DMS79 treated with DMSO at 0.1 percent for 48 hours (cell line): ENCODE measurements at regions not wholly inside any gene's neighbourhood (a gene's known extent, or its start where the extent isn't known, plus 50 kb on each side); places are given as distances from the start of the nearest gene placed in this dataset.

ENCODE experiments used
- DNase-seq: peaks from one replicate; lab custom pipeline; 2025; lab: John Stamatoyannopoulos, UW

- no peak for DNase-seq
Measured at GRCh38 chr13:22428188-22428828, 752.5 kb upstream of the SGCG start.

DNA sequence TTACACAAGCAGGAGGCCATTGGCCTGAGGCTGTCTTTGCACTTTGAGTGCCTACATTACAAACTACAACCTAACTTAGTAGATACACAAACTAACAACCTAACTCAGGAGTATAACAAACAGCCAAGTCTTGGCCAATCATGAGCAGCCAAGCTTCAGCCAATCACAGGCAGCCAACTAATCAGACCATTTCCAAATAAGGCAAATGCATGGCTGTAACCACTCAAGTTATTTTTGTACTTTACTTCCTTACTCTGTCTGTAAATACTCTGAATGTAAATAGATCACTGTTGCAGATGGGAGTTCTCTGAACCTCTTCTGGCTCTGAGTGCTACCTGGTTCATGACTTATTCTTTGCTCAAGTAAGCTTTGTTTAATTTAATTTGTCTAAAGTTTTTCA, 748.1 kb upstream of the SGCG start:
- no peak for DNase-seq

DNA sequence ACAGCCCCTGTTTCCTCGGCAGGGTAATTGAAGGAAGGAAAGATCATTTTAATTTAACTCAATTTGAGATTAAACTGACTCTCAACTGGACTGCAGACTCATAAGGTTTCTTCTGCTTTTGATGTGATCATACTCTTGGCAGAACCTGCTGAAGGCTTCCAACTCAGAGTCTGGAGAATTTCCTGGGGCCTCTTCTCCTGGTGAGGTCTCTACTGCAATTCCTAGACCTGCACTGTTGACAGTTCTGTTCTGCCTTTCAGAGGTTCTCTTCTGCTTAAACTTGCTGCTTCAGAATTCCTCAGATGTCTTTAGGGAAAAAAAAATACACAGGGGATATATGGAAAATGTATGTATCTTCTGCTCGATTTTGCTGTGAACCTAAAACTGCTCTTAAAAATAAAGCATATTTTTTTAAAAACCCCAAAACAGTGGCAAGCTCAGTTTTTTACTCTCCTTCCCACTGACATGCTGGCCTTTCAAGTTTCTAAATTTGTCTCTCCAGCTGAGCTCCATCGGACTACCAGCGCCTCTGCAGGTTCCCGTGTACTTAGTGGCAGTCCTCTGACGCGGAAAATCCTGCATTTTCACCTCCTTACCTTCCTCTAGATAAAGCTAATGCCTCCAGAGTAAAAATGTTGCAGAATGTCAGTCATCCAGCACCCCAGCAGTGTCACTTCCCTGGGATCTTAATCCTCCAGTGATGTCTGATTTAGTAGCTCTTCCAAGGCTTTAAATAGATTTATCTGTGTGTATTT, 733.5 kb upstream of the SGCG start:
- no peak for DNase-seq

DNA sequence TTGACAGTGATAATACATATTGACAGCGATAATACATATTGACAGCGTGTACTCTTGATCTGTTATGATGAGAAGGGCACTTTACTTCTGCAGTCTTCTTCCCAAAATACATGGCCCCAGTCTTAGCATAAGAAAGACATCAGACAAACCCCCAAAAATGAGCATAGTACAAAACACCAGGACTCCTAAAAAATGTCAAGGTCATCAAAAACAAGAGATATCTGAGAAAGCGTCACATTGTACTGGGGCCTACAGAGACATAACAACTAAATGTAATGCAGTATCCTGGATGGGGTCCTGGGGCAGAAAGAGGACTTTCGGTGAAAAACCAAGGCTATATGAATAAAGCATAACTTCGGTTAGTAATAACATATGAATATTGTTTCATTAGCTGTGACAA, 731.5 kb upstream of the SGCG start:
- DNase-seq: no peak

DNA sequence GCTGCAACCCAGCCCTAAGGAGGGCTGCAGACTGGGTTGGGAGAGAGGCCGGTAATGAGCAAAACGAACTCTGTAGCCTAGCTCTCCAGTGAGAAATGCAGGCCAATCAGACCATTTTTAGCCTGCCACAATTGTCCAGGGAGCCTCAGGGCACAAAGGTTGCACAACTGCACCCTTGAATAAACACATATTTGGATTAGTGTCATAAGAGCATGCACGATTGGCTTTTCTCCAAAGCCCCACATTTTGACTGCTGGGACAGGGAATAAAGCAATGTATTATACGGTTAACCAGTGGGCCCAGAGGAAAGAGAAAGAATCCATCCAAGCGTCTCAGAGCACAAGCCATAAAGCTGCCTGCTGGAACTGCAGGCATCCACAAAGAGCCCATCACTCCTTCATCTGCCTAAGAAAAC, 729.4 kb upstream of the SGCG start:
- peak; percentile 75 for DNase-seq

DNA sequence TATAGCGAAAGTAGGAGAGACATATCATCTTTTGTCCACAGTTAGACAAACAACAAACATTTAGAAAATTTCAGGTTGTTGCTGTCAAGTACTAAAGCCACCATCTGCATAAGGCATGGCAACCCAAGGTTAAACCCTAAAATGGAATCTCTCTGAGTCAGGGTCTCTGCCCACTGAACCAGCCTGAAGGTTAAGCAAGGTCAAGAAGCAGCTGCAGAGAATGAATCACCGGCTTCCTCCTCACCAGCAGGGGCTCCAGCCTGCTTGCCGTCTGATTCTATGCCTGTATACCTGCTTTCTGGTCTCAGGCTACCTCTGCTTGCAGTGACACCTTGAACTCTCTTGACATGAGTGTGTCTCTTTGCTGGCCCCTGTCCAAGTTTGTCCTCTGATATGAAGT, 726.2 kb upstream of the SGCG start:
- peak; percentile 36 for DNase-seq

DNA sequence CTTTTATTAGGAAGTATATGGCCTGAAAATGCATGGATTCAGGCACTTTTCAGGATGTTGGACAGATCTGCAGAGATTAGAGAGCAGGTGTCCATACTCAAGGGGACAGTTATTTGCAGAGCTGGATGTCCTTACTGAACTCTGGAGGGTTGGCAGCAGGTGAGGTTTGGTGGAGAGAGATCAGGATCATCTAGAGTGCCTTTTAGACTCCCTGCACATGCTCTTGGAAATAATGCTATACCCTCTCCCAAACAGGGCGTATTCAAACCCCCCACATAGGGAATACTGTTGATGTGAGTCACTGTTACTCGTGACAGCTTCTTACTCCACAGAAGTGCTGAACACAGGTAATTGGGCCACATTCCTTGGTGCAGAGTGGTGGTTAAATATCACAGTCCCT, 725.7 kb upstream of the SGCG start:
- DNase-seq: peak; percentile 36

GRCh38 chr13:22461854-22462490, 718.8 kb upstream of the SGCG start:
- DNase-seq: no peak

DNA sequence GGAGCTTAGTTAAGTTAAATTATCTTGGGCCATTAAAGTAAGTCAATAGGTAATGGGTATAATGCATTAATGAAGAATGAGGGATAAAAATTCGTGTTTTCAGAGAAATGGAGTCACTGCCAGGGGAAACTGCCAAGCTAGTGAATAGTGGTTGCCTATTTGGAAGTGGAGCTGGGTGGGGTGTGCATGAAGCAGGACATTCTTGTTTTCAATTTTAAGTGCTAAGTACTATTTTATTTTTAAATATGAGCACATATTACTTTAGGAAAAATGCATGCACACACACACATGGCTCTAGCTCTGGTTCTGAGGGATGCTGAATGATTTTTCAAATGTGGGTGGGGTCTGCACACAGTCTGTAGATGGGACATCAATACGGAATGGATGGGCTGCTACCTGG, 717.7 kb upstream of the SGCG start:
- DNase-seq: no peak

- DNase-seq: no peak
Measured at GRCh38 chr13:22468045-22468444, 712.7 kb upstream of the SGCG start.

GRCh38 chr13:22468824-22469223, 712.0 kb upstream of the SGCG start:
- DNase-seq: no peak

DNA sequence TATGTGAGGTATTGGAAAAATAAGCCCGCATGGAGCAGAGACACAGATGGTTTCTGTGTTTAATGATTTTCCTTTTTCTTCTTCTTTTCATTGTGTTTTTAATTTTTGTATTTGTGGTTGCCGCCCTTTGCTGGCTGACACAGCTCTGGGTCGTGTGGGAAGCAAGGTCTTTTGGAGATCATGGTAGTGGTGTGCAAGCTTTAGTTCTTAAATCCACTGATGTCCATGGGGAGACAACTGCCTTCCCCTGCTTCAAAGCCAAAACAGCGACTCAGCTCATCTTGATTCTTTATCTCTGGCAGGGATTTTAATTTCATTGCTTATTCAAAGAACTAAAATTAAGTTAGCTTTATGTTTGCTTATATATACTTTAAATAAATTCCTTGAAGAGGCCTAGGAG, 711.3 kb upstream of the SGCG start:
- DNase-seq: no peak

GRCh38 chr13:22470075-22470474, 710.7 kb upstream of the SGCG start:
- no peak for DNase-seq

DNA sequence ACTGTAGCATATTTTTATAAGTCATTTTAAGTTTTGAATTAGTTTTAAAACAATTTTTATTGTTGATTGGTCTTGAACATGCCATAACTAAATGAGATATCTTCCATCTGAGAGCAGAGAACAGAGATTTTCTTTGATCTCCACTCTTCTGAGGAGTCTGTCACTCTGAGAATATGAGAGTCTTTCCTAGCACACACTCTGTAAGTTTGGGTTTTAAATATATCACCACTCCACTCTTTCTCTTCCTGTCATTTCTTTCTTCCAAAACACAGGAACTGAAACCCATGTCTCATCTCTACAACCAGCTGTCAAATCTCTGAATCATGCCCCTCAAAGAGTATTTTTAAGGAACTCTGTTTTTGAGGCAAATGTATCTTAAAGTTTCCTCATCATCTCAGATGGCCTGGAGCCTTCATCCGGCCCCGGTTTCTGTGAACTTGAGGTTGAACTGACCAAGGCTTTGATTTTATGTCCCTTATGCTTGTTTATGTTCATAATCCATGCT, 698.2 kb upstream of the SGCG start:
- no peak for DNase-seq

- DNase-seq: no peak
Measured at GRCh38 chr13:22483276-22483675, 697.5 kb upstream of the SGCG start.

DNA sequence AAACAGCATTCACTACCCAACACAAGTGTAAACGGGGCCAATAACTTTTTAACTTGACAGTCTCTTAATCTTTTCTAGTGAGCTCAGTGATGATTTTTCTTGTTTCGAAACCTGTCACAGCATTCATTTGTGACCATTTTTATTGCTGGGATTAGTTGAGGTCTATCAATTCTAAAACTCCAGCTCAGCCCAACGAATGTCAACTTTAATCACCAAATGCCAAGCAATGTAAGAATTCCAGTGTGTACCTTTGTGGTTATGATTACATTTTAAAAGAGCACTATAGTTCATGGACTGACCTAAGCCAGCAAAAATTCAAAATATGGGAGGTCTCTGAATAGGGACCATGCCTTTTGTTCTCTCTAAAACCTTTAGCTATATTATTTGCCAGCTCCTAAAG, 694.3 kb upstream of the SGCG start:
- DNase-seq: no peak

GRCh38 chr13:22487932-22488331, 692.8 kb upstream of the SGCG start:
- no peak for DNase-seq

DNA sequence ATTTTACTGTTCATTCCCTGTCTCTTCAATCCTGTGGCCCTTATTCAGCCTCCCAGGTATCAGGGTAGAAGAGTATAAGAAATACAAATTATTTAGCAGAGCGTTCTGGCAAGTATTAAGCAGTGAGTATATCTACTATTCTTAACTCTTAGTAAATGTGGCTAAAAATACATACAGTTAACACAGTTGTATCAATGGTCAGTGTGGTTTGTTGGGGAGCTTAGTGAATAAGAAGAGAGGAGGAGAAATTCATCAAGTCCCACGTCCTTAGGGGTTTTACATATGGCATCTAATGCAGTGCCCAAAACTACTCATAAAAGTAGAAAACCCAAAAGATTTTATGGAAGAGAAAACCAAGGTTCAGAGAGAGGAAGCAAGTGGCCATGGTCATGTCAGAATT, 691.0 kb upstream of the SGCG start:
- DNase-seq: no peak

GRCh38 chr13:22495819-22496218, 685.0 kb upstream of the SGCG start:
- no peak for DNase-seq

DNA sequence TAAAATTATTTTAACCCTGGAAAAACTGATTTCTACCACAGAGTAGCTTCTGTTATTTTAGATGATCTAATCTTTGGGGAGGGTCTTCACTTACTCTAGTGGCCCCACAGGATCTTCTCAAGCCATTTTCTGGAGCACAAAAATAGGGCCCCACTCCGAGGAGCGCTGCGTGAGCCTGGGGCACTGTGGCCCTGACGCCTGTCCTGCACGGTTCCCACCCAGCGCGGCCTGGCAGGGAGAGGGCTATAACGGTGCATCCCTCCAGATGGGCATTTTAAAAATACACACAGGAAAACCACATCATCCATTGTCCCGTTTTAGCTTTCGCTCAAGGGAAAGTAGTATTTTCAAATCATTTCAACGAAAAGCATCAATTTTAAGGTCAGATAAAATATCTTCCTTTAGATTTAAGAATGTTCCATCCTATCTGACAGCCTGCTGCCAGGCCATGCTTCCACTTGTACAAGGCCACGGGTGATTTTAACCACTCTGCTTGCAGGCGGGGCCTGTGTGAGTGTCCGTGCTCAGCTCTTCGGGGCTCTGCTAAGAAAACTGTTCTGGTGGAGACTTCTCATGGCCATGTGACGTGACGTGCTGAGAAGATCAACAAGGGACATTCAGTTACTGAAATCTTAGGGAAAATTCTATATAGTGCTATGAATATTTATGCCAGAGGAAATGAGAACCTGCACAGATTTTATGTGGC, 683.8 kb upstream of the SGCG start:
- DNase-seq: no peak

DNA sequence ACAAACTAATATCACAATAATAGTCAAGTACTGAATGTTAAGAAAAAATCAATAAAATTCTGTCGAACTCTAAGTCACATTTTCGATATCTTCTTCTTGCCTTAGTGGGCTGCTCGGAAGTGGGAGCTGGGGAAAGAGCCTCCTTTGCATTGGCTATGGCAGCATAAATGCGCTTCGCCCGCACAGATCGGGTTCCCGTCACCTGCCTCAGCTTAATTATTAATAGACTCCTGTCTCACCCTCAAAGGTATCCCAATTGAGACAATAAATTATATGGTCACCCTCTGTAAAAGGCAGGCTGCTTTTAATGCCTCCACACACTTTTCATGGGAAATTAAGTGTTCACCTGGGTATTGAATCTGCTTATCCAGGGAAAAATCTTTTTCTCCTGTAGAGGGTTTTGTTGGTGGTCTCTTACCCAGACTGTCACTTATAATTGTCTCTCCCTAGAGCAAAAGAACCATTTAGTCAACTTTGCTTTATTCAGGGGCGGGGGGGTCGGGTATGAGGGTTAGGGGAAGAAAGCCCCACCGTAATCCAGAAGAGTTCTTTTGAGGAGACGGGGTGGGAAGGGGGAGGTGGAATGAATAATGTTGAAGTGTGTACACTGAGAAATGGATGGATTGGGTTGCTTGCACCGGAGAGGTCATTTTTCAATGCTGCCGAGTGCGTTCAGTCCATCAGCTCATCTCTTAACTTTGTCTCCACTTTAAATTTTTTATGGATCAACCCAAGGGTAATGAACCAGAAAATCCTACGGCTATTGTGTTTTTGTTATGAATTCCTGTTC, 682.6 kb upstream of the SGCG start:
- DNase-seq: peak; percentile 14

GRCh38 chr13:22499919-22500318, 680.9 kb upstream of the SGCG start:
- no peak for DNase-seq
